ENCODE measurements at regions not wholly inside any gene's neighbourhood (a gene's known extent, or its start where the extent isn't known, plus 50 kb on each side); places are given as distances from the start of the nearest gene placed in this dataset.
"Not testable (repeated sequence)": the region's sequence is repeated elsewhere in the genome, so short reads cannot be mapped to it uniquely, and the experiment has no call there.

- no peak for DNase-seq
Measured at GRCh38 chr12:61530456-61530855, 729.7 kb upstream of the USP15 start.

- DNase-seq, result no peak
Measured at GRCh38 chr12:61531195-61531594, 729.0 kb upstream of the USP15 start.

- no peak for DNase-seq
Measured at GRCh38 chr12:61536117-61536516, 724.1 kb upstream of the USP15 start.

- no peak for DNase-seq
Measured at GRCh38 chr12:61536525-61536924, 723.7 kb upstream of the USP15 start.

GRCh38 chr12:61538951-61539350 lies 721.3 kb upstream of the USP15 start:
- no peak for DNase-seq

- no peak for DNase-seq
Measured at GRCh38 chr12:61542551-61542950, 717.7 kb upstream of the USP15 start.

GRCh38 chr12:61546296-61546695 lies 713.9 kb upstream of the USP15 start:
- no peak for DNase-seq

- no peak for DNase-seq
Measured at GRCh38 chr12:61553091-61553490, 707.1 kb upstream of the USP15 start.

GRCh38 chr12:61554268-61555008 lies 705.8 kb upstream of the USP15 start:
- no peak for DNase-seq

GRCh38 chr12:61563665-61564450 lies 696.3 kb upstream of the USP15 start:
- no peak for DNase-seq

- DNase-seq, result no peak
Measured at GRCh38 chr12:61564466-61564865, 695.7 kb upstream of the USP15 start.

- no peak for DNase-seq
Measured at GRCh38 chr12:61566183-61566582, 694.0 kb upstream of the USP15 start.

GRCh38 chr12:61574339-61574738 lies 685.9 kb upstream of the USP15 start:
- DNase-seq, result no peak

GRCh38 chr12:61584943-61585342 lies 675.3 kb upstream of the USP15 start:
- DNase-seq, result no peak

GRCh38 chr12:61590864-61591263 lies 669.3 kb upstream of the USP15 start:
- not testable (repeated sequence) for DNase-seq

- no peak for DNase-seq
Measured at GRCh38 chr12:61610143-61610542, 650.1 kb upstream of the USP15 start.

- DNase-seq, result no peak
Measured at GRCh38 chr12:61629702-61630101, 630.5 kb upstream of the USP15 start.

- no peak for DNase-seq
Measured at GRCh38 chr12:61646639-61647038, 613.6 kb upstream of the USP15 start.

- no peak for DNase-seq
Measured at GRCh38 chr12:61647566-61647965, 612.6 kb upstream of the USP15 start.

- DNase-seq, result no peak
Measured at GRCh38 chr12:61652265-61652664, 607.9 kb upstream of the USP15 start.

GRCh38 chr12:61654698-61655097 lies 605.5 kb upstream of the USP15 start:
- no peak for DNase-seq

GRCh38 chr12:61655241-61655640 lies 605.0 kb upstream of the USP15 start:
- no peak for DNase-seq

- DNase-seq, result no peak
Measured at GRCh38 chr12:61667676-61668075, 592.5 kb upstream of the USP15 start.

- DNase-seq, result no peak
Measured at GRCh38 chr12:61676520-61676919, 583.7 kb upstream of the USP15 start.
